IMR-90 (cell line): ENCODE measurements at regions not wholly inside any gene's neighbourhood (a gene's known extent, or its start where the extent isn't known, plus 50 kb on each side); places are given as distances from the start of the nearest gene placed in this dataset.

Source experiments
- ATAC-seq: fragments of 200-7000 bp; cut with Tn5 transposase; 2 replicates; pipeline ENCODE4 v1.9.1; 2020; ENCODE audit warnings: low read depth, mild to moderate bottlenecking, moderate library complexity
- BruUV-seq: library from RNA; stranded (reverse); fragments of 400-500 nt; replicated peaks from 2 replicates; lab custom pipeline; 2021; lab: Mats Ljungman, UMichigan
- CTCF ChIA-PET: fragments of 300-600 bp; formaldehyde crosslinking; extraction: SDS; loops from one replicate; lab custom pipeline; 2021; ENCODE audit warnings: antibody characterized with exemption; lab: Yijun Ruan, JAX
- POLR2A ChIA-PET: fragments of 300-600 bp; sonication (Branson Sonifier 250); formaldehyde crosslinking; loops from one replicate; lab custom pipeline; 2022; ENCODE audit warnings: antibody characterized with exemption; ENCODE audit not compliant: unreplicated experiment; lab: Charles Lee
- DNase-seq: peaks from one replicate; pipeline ENCODE4 v3.0.0; 2013
- H2AFZ ChIP-seq: replicated peaks from 2 replicates; pipeline ENCODE3; 2013; ENCODE audit warnings: low read length, mild to moderate bottlenecking; ENCODE audit not compliant: poor library complexity
- H2AK5ac ChIP-seq: 2 replicates; pipeline ENCODE4 v1.6.1; 2013; ENCODE audit warnings: low read depth, low read length, inconsistent platforms
- H2AK9ac ChIP-seq: replicated peaks from 2 replicates; pipeline ENCODE3; 2013; ENCODE audit warnings: mild to moderate bottlenecking, low read depth, low read length, moderate library complexity; ENCODE audit not compliant: poor library complexity
- H2BK120ac ChIP-seq: 2 replicates; pipeline ENCODE4 v1.6.1; 2013; ENCODE audit warnings: low read depth, low read length, inconsistent platforms
- H2BK15ac ChIP-seq: 3 replicates; pipeline ENCODE4 v1.6.1; 2013; ENCODE audit warnings: low read depth, low read length, inconsistent platforms
- H2BK20ac ChIP-seq: 2 replicates; pipeline ENCODE4 v1.6.1; 2013; ENCODE audit warnings: low read depth, mild to moderate bottlenecking, inconsistent platforms, low read length, moderate library complexity
- H2BK5ac ChIP-seq: 2 replicates; pipeline ENCODE4 v1.6.1; 2013; ENCODE audit warnings: mild to moderate bottlenecking, low read depth, low read length, inconsistent platforms; ENCODE audit not compliant: poor library complexity, severe bottlenecking
- H3K14ac ChIP-seq: replicated peaks from 2 replicates; pipeline ENCODE4 v1.6.1; 2013; ENCODE audit warnings: low read depth, low read length, inconsistent platforms
- H3K18ac ChIP-seq: 2 replicates; pipeline ENCODE4 v1.6.1; 2013; ENCODE audit warnings: low read depth, low read length, control low read depth
- H3K23ac ChIP-seq: 2 replicates; pipeline ENCODE4 v1.6.1; 2013; ENCODE audit warnings: low read depth, low read length, inconsistent platforms
- H3K27ac ChIP-seq: 2 replicates; pipeline ENCODE4 v1.5.1; 2013; ENCODE audit warnings: mild to moderate bottlenecking, control low read depth, low read length; ENCODE audit not compliant: insufficient read depth
- H3K27me3 ChIP-seq: 2 replicates; pipeline ENCODE4 v1.6.1; 2013; ENCODE audit warnings: low read length; ENCODE audit not compliant: control insufficient read depth, insufficient read depth
- H3K36me3 ChIP-seq: 2 replicates; pipeline ENCODE4 v1.6.1; 2013; ENCODE audit warnings: low read length, mixed read lengths; ENCODE audit not compliant: control insufficient read depth, insufficient read depth
- H3K4ac ChIP-seq: 2 replicates; pipeline ENCODE4 v1.6.1; 2013; ENCODE audit warnings: low read depth, low read length, inconsistent platforms
- H3K4me1 ChIP-seq: 2 replicates; pipeline ENCODE4 v1.6.1; 2013; ENCODE audit warnings: low read length, mixed read lengths; ENCODE audit not compliant: control insufficient read depth, insufficient read depth
- H3K4me2 ChIP-seq: 2 replicates; pipeline ENCODE4 v1.6.1; 2013; ENCODE audit warnings: low read depth, mild to moderate bottlenecking, control low read depth, low read length, moderate library complexity
- H3K4me3 ChIP-seq: 2 replicates; pipeline ENCODE4 v1.5.1; 2013; ENCODE audit warnings: low read depth, mild to moderate bottlenecking, control low read depth, low read length, moderate library complexity; ENCODE audit not compliant: insufficient read depth
- H3K56ac ChIP-seq: 2 replicates; pipeline ENCODE4 v1.6.1; 2013; ENCODE audit warnings: low read length, inconsistent platforms; ENCODE audit not compliant: insufficient read depth; ENCODE audit errors: extremely low read depth
- H3K79me1 ChIP-seq, 2 experiments: 2 replicates each; pipeline ENCODE4 v1.6.1; 2013; ENCODE audit warnings: low read length in 2 of 2, inconsistent platforms in 1 of 2, low read depth in 1 of 2
- H3K9ac ChIP-seq: 2 replicates; pipeline ENCODE4 v1.6.1; 2013; ENCODE audit warnings: low read depth, low read length, control low read depth
- H3K9me1 ChIP-seq: 2 replicates; pipeline ENCODE4 v1.6.1; 2013; ENCODE audit warnings: low read length, inconsistent platforms; ENCODE audit not compliant: insufficient read depth
- H3K9me3 ChIP-seq: 2 replicates; pipeline ENCODE4 v1.6.1; 2013; ENCODE audit warnings: low read length; ENCODE audit not compliant: control insufficient read depth, insufficient read depth
- H4K20me1 ChIP-seq: 2 replicates; pipeline ENCODE4 v1.6.1; 2013; ENCODE audit warnings: low read length, inconsistent platforms; ENCODE audit not compliant: insufficient read depth
- H4K5ac ChIP-seq: 2 replicates; pipeline ENCODE4 v1.6.1; 2013; ENCODE audit warnings: mild to moderate bottlenecking, low read depth, low read length, control low read depth
- H4K8ac ChIP-seq, 2 experiments: 2 replicates each; pipeline ENCODE4 v1.6.1; 2013; ENCODE audit warnings: low read depth in 2 of 2, low read length in 2 of 2, control low read depth in 1 of 2, inconsistent platforms in 1 of 2
- H4K91ac ChIP-seq: 2 replicates; pipeline ENCODE4 v1.6.1; 2013; ENCODE audit warnings: low read depth, low read length, inconsistent platforms; ENCODE audit not compliant: insufficient read depth
- CEBPB ChIP-seq: IDR thresholded peaks from 2 replicates; pipeline ENCODE4 v1.6.1; 2012; ENCODE audit warnings: low read depth, low read length, improper control_type of control experiment
- FOS ChIP-seq: fragments of 150-350 bp; IDR thresholded peaks from 2 replicates; pipeline ENCODE4 v1.6.1; 2016; ENCODE audit warnings: low read depth, low read length
- MAFK ChIP-seq: IDR thresholded peaks from 2 replicates; pipeline ENCODE4 v1.6.1; 2012; ENCODE audit warnings: low read depth, low read length, improper control_type of control experiment
- POLR2A ChIP-seq: IDR thresholded peaks from 2 replicates; pipeline ENCODE4 v1.6.1; 2012; ENCODE audit warnings: mild to moderate bottlenecking, low read depth, low read length
- RAD21 ChIP-seq: IDR thresholded peaks from 2 replicates; pipeline ENCODE4 v1.6.1; 2012; ENCODE audit warnings: low read length, improper control_type of control experiment
- RCOR1 ChIP-seq: IDR thresholded peaks from 2 replicates; pipeline ENCODE4 v1.6.1; 2012; ENCODE audit warnings: mild to moderate bottlenecking, low read length, improper control_type of control experiment; ENCODE audit not compliant: insufficient replicate concordance
- RFX5 ChIP-seq: IDR thresholded peaks from 2 replicates; pipeline ENCODE4 v1.8.0; 2012; ENCODE audit warnings: low read depth, mild to moderate bottlenecking, low read length, moderate library complexity
- SMC3 ChIP-seq: fragments of 150-350 bp; IDR thresholded peaks from 2 replicates; pipeline ENCODE4 v1.6.1; 2016; ENCODE audit warnings: low read depth, mild to moderate bottlenecking, antibody characterized with exemption, low read length, moderate library complexity
- USF2 ChIP-seq: fragments of 150-350 bp; IDR thresholded peaks from 2 replicates; pipeline ENCODE4 v1.6.1; 2017; ENCODE audit warnings: mild to moderate bottlenecking, antibody characterized with exemption, low read length, low read depth
- WGBS, 2 experiments: methylation state at CpG; one replicate each; pipeline versions ENCODE4 v1.1.5 to v1.1.7; 2013; ENCODE audit warnings: missing lambda C conversion rate in 2 of 2; ENCODE audit not compliant: insufficient read length in 1 of 2; ENCODE audit errors: extremely low coverage in 2 of 2; 5-methylcytosine and 5-hydroxymethylcytosine counted together
- dilution Hi-C: fragments of 300-500 bp; cut with HindIII; formaldehyde crosslinking; loops from one replicate; pipeline ENCODE4 v1.14.3; 2018; ENCODE audit warnings: low sequenced_read_pairs; ENCODE audit not compliant: unreplicated experiment
- in situ Hi-C: fragments of 300-500 bp; cut with MboI; formaldehyde crosslinking; loops from 3 replicates; pipeline ENCODE4 v1.14.3; 2019; ENCODE audit warnings: low sequenced_read_pairs, inconsistent platforms, mixed read lengths
- intact Hi-C: fragments of 100-400 bp; cut with micrococcal nuclease; formaldehyde crosslinking; loops from 2 replicates; pipeline ENCODE4 v1.10.0; 2022
- TF ChIP-seq, protein P1 (sequence below): conservative IDR thresholded peaks from 2 replicates; pipeline ENCODE4 v1.5.1; 2012; ENCODE audit warnings: mild to moderate bottlenecking, low read depth, low read length, improper control_type of control experiment

DNA sequence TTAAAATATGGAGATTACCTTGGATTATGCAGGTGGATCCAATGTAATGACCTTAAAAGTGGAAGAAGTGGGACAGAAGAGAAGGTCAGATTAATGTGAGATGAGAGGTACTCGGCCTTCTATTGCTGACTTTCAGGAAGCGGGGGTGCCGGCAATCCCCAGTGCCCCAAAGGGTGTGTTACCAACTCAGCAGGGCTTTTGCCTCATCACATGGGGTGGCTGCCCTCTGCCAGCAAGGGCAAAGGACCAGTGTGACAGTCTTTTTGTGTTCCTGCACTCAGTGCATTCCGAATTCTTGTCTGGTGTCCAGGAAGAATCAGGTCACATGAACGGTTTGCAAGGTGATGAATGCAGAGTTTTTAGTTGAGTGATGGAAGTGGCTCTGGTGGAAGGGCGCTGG, 624.2 kb downstream of the COL12A1 start:
- Histone ChIP-seq H2BK120ac (peak overlapping the region; percentile 17; the same call in 1 of the 2 replicates), H3K9me3 (no peaks in the 10 kb centered on the region), H2BK5ac (no peak overlapping the region), H3K36me3 (no peaks in the 10 kb centered on the region), H3K56ac (no peak overlapping the region), H3K4me2 (no peak overlapping the region), H2AK5ac (peak overlapping the region; percentile 28; the same call in 1 of the 2 replicates), H3K27me3 (no peaks in the 10 kb centered on the region), H2BK20ac (peak overlapping the region; percentile 58; the same call in 1 of the 2 replicates), H3K18ac (no peak overlapping the region), H3K9me1 (peaks cover 7% of the 10 kb centered on the region), H2BK15ac (no peak overlapping the region; the same call in 2 of the 3 replicates), H4K8ac (0 out of 4 replicates have a peak overlapping the region, but pooled peaks of 1 of the 2 experiments have one; percentile 13), H2AK9ac (no peak overlapping the region), H3K4me1 (peaks cover 10% of the 10 kb centered on the region), H2AFZ (no peak overlapping the region), H3K4me3 (no peak overlapping the region), H3K79me1 (0 out of 4 replicates have a peak, but pooled peaks cover 0 to 4% of the 10 kb centered on the region in 2 experiments), H3K4ac (0 out of 2 replicates have a peak overlapping the region, but pooled peaks have one; percentile 49), H4K91ac (no peak overlapping the region), H4K5ac (no peak overlapping the region), H3K23ac (no peak overlapping the region), H3K9ac (no peak overlapping the region), H3K27ac (no peak overlapping the region), H3K14ac (peak overlapping the region; percentile 21; the same call in 1 of the 2 replicates), H4K20me1 (no peaks in the 10 kb centered on the region)
- BruUV-seq: no TSS peak
- POLR2A ChIA-PET: no interaction called here
- WGBS, 2 experiments: 100% methylated on average over 3 of the region's 6 CpGs; no CpG with 5 or more reads in 1 of the 2 experiments
- CTCF ChIA-PET: no interaction called here
- intact Hi-C loops (no loop called here), in situ Hi-C loops (no loop called here), dilution Hi-C loops (no loop called here)
- ATAC-seq (no peak), DNase-seq (no peak)
- TF ChIP-seq RAD21 (no peak), USF2 (no peak), CEBPB (no peak), RCOR1 (no peak), FOS (no peak), MAFK (no peak), RFX5 (no peak), SMC3 (no peak), POLR2A (no peak)
- TF ChIP-seq, protein P1, sequence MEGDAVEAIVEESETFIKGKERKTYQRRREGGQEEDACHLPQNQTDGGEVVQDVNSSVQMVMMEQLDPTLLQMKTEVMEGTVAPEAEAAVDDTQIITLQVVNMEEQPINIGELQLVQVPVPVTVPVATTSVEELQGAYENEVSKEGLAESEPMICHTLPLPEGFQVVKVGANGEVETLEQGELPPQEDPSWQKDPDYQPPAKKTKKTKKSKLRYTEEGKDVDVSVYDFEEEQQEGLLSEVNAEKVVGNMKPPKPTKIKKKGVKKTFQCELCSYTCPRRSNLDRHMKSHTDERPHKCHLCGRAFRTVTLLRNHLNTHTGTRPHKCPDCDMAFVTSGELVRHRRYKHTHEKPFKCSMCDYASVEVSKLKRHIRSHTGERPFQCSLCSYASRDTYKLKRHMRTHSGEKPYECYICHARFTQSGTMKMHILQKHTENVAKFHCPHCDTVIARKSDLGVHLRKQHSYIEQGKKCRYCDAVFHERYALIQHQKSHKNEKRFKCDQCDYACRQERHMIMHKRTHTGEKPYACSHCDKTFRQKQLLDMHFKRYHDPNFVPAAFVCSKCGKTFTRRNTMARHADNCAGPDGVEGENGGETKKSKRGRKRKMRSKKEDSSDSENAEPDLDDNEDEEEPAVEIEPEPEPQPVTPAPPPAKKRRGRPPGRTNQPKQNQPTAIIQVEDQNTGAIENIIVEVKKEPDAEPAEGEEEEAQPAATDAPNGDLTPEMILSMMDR: no peak
